ENCODE measurements at regions not wholly inside any gene's neighbourhood (a gene's known extent, or its start where the extent isn't known, plus 50 kb on each side); places are given as distances from the start of the nearest gene placed in this dataset.
A peak's percentile ranks its signal among the peaks of the same experiment; 100 is the strongest.

GRCh38 chr6:51528556-51528955, 558.9 kb downstream of the PKHD1 start:
- TF ChIP-seq CTCF (IDR thresholded peaks at IDR 0.05): no peak

- no peak for TF ChIP-seq CTCF (IDR thresholded peaks at IDR 0.05)
These were observed 558.2 kb downstream of the PKHD1 start for GRCh38 chr6:51529240-51529639.

- TF ChIP-seq CTCF (IDR thresholded peaks at IDR 0.05): peak; percentile 19; the same call in 1 of the 2 replicates
These were observed 555.8 kb downstream of the PKHD1 start for GRCh38 chr6:51531623-51532022.

GRCh38 chr6:51533962-51534361, 553.5 kb downstream of the PKHD1 start:
- TF ChIP-seq CTCF (IDR thresholded peaks at IDR 0.05): no peak

GRCh38 chr6:51535327-51535726, 552.1 kb downstream of the PKHD1 start:
- TF ChIP-seq CTCF (IDR thresholded peaks at IDR 0.05): no peak

GRCh38 chr6:51536728-51537127, 550.7 kb downstream of the PKHD1 start:
- TF ChIP-seq CTCF (IDR thresholded peaks at IDR 0.05): no peak

GRCh38 chr6:51541847-51542246, 545.6 kb downstream of the PKHD1 start:
- TF ChIP-seq CTCF (IDR thresholded peaks at IDR 0.05): peak; percentile 52

- no peak for TF ChIP-seq CTCF (IDR thresholded peaks at IDR 0.05)
These were observed 544.9 kb downstream of the PKHD1 start for GRCh38 chr6:51542475-51542874.

All from LNCAP (cell line).